Neural cell (in vitro differentiated cells): ENCODE measurements at regions not wholly inside any gene's neighbourhood (a gene's known extent, or its start where the extent isn't known, plus 50 kb on each side); places are given as distances from the start of the nearest gene placed in this dataset.

Experiments used
- H2AFZ ChIP-seq: fragments of 200-600, 300-800 bp; sonication (generic), shearing (Covaris generic); 2 replicates; pipeline ENCODE4 v1.6.0; 2014; ENCODE audit warnings: low read depth, mild to moderate bottlenecking, antibody characterized with exemption, low read length, moderate library complexity
- H3F3A ChIP-seq: fragments of 200-600 bp; shearing (Covaris generic); 2 replicates; pipeline ENCODE4 v1.6.1; 2016; ENCODE audit warnings: mild to moderate bottlenecking, moderate library complexity, mixed read lengths, antibody characterized with exemption, low read length; ENCODE audit not compliant: insufficient read depth, poor library complexity, severe bottlenecking
- H3K27ac ChIP-seq: fragments of 200-600, 300-800 bp; sonication (generic), shearing (Covaris generic); 2 replicates; pipeline ENCODE4 v1.5.1; 2014; ENCODE audit warnings: mild to moderate bottlenecking, low read length, moderate library complexity
- H3K27me3 ChIP-seq: fragments of 300-800, 200-600 bp; sonication (generic), shearing (Covaris generic); 2 replicates; pipeline ENCODE4 v1.6.0; 2014; ENCODE audit warnings: mild to moderate bottlenecking, low read depth, low read length, moderate library complexity; ENCODE audit not compliant: insufficient read depth
- H3K36me3 ChIP-seq: fragments of 300-800, 200-600 bp; sonication (generic), shearing (Covaris generic); 2 replicates; pipeline ENCODE4 v1.5.1; 2014; ENCODE audit warnings: mild to moderate bottlenecking, antibody characterized with exemption, low read length, moderate library complexity; ENCODE audit not compliant: insufficient read depth
- H3K4me2 ChIP-seq: fragments of 300-800, 200-600 bp; sonication (generic), shearing (Covaris generic); 2 replicates; pipeline ENCODE4 v1.6.0; 2014; ENCODE audit warnings: mild to moderate bottlenecking, low read length
- H3K4me3 ChIP-seq: fragments of 300-800, 200-600 bp; sonication (generic), shearing (Covaris generic); 2 replicates; pipeline ENCODE4 v1.5.1; 2014; ENCODE audit warnings: mild to moderate bottlenecking, low read length, moderate library complexity
- H3K79me2 ChIP-seq: fragments of 200-600 bp; shearing (Covaris generic); replicated peaks from 2 replicates; pipeline ENCODE4 v1.6.0; 2014; ENCODE audit warnings: mild to moderate bottlenecking, low read length, moderate library complexity; ENCODE audit not compliant: insufficient read depth
- H3K9ac ChIP-seq: fragments of 300-800, 200-600 bp; sonication (generic), shearing (Covaris generic); 2 replicates; pipeline ENCODE4 v1.6.1; 2016; ENCODE audit warnings: mild to moderate bottlenecking, low read length, mixed read lengths
- H3K9me2 ChIP-seq: fragments of 200-600 bp; shearing (Covaris generic); 2 replicates; pipeline ENCODE4 v1.6.1; 2016; ENCODE audit warnings: mild to moderate bottlenecking, low read length, mixed read lengths; ENCODE audit not compliant: insufficient read depth
- H3K9me3 ChIP-seq: fragments of 200-600, 300-800 bp; sonication (generic), shearing (Covaris generic); 2 replicates; pipeline ENCODE4 v1.6.1; 2016; ENCODE audit warnings: mild to moderate bottlenecking, mixed run types, low read length, moderate library complexity, mixed read lengths
- H4K20me1 ChIP-seq: fragments of 200-600 bp; shearing (Covaris generic); 2 replicates; pipeline ENCODE4 v1.6.1; 2016; ENCODE audit warnings: mild to moderate bottlenecking, mixed run types; ENCODE audit not compliant: insufficient read depth
- EP300 ChIP-seq: fragments of 450-650 bp; conservative IDR thresholded peaks from 2 replicates; pipeline ENCODE4 v1.6.1; 2014; ENCODE audit warnings: antibody characterized with exemption, mild to moderate bottlenecking, moderate library complexity; ENCODE audit not compliant: poor library complexity, severe bottlenecking
- EZH2 ChIP-seq: fragments of 200-600, 300-800 bp; shearing (Covaris generic), sonication (generic); IDR thresholded peaks from 2 replicates; pipeline ENCODE4 v1.6.1; 2014; ENCODE audit warnings: antibody characterized with exemption, low read length, borderline replicate concordance, mild to moderate bottlenecking; ENCODE audit not compliant: insufficient read depth, poor library complexity, severe bottlenecking
- MXI1 ChIP-seq: fragments of 450-650 bp; conservative IDR thresholded peaks from 2 replicates; pipeline ENCODE4 v1.6.1; 2014; ENCODE audit warnings: antibody characterized with exemption, mild to moderate bottlenecking; ENCODE audit not compliant: poor library complexity, severe bottlenecking
- POLR2AphosphoS5 ChIP-seq: IDR thresholded peaks from 2 replicates; pipeline ENCODE4 v1.6.1; 2012
- RAD21 ChIP-seq: fragments of 450-650 bp; conservative IDR thresholded peaks from 2 replicates; pipeline ENCODE4 v1.6.1; 2014; ENCODE audit warnings: antibody characterized with exemption, mild to moderate bottlenecking, moderate library complexity
- SMC3 ChIP-seq: fragments of 450-650 bp; conservative IDR thresholded peaks from 2 replicates; pipeline ENCODE4 v1.6.1; 2014; ENCODE audit warnings: antibody characterized with exemption, mild to moderate bottlenecking, moderate library complexity; ENCODE audit not compliant: poor library complexity
- TAF1 ChIP-seq: IDR thresholded peaks from 2 replicates; pipeline ENCODE4 v1.6.1; 2012; ENCODE audit warnings: low read depth
- TF ChIP-seq, protein P1 (sequence below): IDR thresholded peaks from 2 replicates; pipeline ENCODE4 v1.6.1; 2012; ENCODE audit warnings: borderline replicate concordance
- TF ChIP-seq, protein P2 (sequence below): fragments of 450-650 bp; IDR thresholded peaks from 2 replicates; pipeline ENCODE4 v1.5.1; 2014; ENCODE audit warnings: antibody characterized with exemption, mild to moderate bottlenecking, moderate library complexity; ENCODE audit not compliant: poor library complexity, severe bottlenecking

- Histone ChIP-seq H3K9me2 (no peaks in the 10 kb centered on the region), H4K20me1 (no peaks in the 10 kb centered on the region), H3K27ac (no peak overlapping the region), H3K79me2 (no peaks in the 10 kb centered on the region), H3K4me2 (no peak overlapping the region), H3K36me3 (no peaks in the 10 kb centered on the region), H3K9ac (no peak overlapping the region), H2AFZ (no peak overlapping the region), H3F3A (no peaks in the 10 kb centered on the region), H3K9me3 (no peaks in the 10 kb centered on the region), H3K27me3 (no peaks in the 10 kb centered on the region), H3K4me3 (no peak overlapping the region)
- TF ChIP-seq EP300 = no peak
- TF ChIP-seq, protein P1, sequence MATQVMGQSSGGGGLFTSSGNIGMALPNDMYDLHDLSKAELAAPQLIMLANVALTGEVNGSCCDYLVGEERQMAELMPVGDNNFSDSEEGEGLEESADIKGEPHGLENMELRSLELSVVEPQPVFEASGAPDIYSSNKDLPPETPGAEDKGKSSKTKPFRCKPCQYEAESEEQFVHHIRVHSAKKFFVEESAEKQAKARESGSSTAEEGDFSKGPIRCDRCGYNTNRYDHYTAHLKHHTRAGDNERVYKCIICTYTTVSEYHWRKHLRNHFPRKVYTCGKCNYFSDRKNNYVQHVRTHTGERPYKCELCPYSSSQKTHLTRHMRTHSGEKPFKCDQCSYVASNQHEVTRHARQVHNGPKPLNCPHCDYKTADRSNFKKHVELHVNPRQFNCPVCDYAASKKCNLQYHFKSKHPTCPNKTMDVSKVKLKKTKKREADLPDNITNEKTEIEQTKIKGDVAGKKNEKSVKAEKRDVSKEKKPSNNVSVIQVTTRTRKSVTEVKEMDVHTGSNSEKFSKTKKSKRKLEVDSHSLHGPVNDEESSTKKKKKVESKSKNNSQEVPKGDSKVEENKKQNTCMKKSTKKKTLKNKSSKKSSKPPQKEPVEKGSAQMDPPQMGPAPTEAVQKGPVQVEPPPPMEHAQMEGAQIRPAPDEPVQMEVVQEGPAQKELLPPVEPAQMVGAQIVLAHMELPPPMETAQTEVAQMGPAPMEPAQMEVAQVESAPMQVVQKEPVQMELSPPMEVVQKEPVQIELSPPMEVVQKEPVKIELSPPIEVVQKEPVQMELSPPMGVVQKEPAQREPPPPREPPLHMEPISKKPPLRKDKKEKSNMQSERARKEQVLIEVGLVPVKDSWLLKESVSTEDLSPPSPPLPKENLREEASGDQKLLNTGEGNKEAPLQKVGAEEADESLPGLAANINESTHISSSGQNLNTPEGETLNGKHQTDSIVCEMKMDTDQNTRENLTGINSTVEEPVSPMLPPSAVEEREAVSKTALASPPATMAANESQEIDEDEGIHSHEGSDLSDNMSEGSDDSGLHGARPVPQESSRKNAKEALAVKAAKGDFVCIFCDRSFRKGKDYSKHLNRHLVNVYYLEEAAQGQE = no peak
- TF ChIP-seq POLR2AphosphoS5 = no peak
- TF ChIP-seq TAF1 = no peak
- TF ChIP-seq SMC3 = no peak
- TF ChIP-seq MXI1 = no peak
- TF ChIP-seq, protein P2, sequence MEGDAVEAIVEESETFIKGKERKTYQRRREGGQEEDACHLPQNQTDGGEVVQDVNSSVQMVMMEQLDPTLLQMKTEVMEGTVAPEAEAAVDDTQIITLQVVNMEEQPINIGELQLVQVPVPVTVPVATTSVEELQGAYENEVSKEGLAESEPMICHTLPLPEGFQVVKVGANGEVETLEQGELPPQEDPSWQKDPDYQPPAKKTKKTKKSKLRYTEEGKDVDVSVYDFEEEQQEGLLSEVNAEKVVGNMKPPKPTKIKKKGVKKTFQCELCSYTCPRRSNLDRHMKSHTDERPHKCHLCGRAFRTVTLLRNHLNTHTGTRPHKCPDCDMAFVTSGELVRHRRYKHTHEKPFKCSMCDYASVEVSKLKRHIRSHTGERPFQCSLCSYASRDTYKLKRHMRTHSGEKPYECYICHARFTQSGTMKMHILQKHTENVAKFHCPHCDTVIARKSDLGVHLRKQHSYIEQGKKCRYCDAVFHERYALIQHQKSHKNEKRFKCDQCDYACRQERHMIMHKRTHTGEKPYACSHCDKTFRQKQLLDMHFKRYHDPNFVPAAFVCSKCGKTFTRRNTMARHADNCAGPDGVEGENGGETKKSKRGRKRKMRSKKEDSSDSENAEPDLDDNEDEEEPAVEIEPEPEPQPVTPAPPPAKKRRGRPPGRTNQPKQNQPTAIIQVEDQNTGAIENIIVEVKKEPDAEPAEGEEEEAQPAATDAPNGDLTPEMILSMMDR = no peak
- no peak for TF ChIP-seq RAD21
- no peak for TF ChIP-seq EZH2
Observed at GRCh38 chr3:76651784-76652183, 388.1 kb upstream of the ROBO2 start.

GRCh38 chr3:76652524-76652923, 387.4 kb upstream of the ROBO2 start:
- Histone ChIP-seq H3K4me2 (no peak overlapping the region), H3K27me3 (no peaks in the 10 kb centered on the region), H3K4me3 (no peak overlapping the region), H3K79me2 (no peaks in the 10 kb centered on the region), H3K36me3 (no peaks in the 10 kb centered on the region), H3F3A (no peaks in the 10 kb centered on the region), H3K9me3 (no peaks in the 10 kb centered on the region), H3K27ac (no peak overlapping the region), H3K9ac (no peak overlapping the region), H3K9me2 (no peaks in the 10 kb centered on the region), H2AFZ (no peak overlapping the region), H4K20me1 (no peaks in the 10 kb centered on the region)
- no peak for TF ChIP-seq MXI1
- TF ChIP-seq POLR2AphosphoS5 = no peak
- no peak for TF ChIP-seq SMC3
- TF ChIP-seq EZH2 = no peak
- TF ChIP-seq TAF1 = no peak
- TF ChIP-seq RAD21 = no peak
- no peak for TF ChIP-seq EP300
- TF ChIP-seq, protein P1 = no peak
- TF ChIP-seq, protein P2 = no peak
